ENCODE measurements at regions not wholly inside any gene's neighbourhood (a gene's known extent, or its start where the extent isn't known, plus 50 kb on each side); places are given as distances from the start of the nearest gene placed in this dataset.
"Not testable (repeated sequence)": the region's sequence is repeated elsewhere in the genome, so short reads cannot be mapped to it uniquely, and the experiment has no call there.

DNA sequence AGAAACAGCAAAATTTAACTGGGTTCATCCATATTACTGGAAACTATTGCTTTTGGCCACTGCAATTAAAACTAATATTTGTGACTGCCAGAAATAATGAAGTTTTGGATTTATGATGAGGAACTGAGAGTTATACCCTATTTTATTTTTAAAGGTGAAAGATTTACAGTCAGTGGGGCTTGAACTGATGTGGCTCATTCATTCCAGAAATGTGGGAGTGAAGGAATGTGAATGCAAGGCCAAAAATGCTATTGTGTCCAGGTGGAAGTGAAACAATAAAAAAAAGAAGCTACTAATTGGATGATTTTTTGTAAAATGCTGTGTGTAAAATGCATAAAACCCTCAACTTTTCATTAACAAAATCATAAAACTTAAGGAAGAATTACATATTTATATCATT is 491.9 kb downstream of the COL12A1 start:
- Histone ChIP-seq H3K27ac (no peak overlapping the region), H3K36me3 (no peaks in the 10 kb centered on the region), H3K9me3 (no peaks in the 10 kb centered on the region), H3K4me3 (no peak overlapping the region), H3K4me1 (no peaks in the 10 kb centered on the region), H3K27me3 (no peaks in the 10 kb centered on the region)
- no peak for TF ChIP-seq CTCF (IDR thresholded peaks at IDR 0.05)
- no peak for TF ChIP-seq POLR2A (IDR thresholded peaks at IDR 0.05)
- intact Hi-C loops (cut with DNase I) = no loop called here
- DNase-seq = no peak

DNA sequence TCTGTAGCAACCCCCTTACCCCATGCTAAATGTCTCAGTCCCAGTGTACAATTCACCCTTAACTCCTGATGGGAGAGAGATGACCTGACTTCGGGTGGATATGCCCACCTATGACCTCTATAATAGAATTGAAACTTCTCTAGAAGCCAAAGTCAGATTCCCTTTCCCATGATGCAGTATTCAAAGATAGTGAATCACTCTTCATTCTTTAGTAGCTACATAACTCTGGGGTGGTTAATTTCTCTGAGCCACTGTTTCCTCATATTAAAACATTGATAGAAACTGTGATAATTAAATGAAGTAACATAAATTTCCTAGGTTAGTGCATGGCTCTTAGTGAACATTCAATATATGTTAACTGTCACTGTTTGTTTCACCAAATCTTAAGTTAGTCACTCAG is 500.4 kb downstream of the COL12A1 start:
- TF ChIP-seq POLR2A (IDR thresholded peaks at IDR 0.05) = no peak
- no peak for TF ChIP-seq CTCF (IDR thresholded peaks at IDR 0.05)
- 47 to 65% methylated on average over 1 of the region's 1 CpG for WGBS, 2 donors
- no peaks in the 10 kb centered on the region for H3K4me1 ChIP-seq
- H3K36me3 ChIP-seq = no peaks in the 10 kb centered on the region
- DNase-seq = no peak
- no peaks in the 10 kb centered on the region for H3K9me3 ChIP-seq
- intact Hi-C loops (cut with DNase I) = no loop called here
- no peaks in the 10 kb centered on the region for H3K27me3 ChIP-seq
- H3K27ac ChIP-seq = no peak overlapping the region
- H3K4me3 ChIP-seq = no peak overlapping the region

DNA sequence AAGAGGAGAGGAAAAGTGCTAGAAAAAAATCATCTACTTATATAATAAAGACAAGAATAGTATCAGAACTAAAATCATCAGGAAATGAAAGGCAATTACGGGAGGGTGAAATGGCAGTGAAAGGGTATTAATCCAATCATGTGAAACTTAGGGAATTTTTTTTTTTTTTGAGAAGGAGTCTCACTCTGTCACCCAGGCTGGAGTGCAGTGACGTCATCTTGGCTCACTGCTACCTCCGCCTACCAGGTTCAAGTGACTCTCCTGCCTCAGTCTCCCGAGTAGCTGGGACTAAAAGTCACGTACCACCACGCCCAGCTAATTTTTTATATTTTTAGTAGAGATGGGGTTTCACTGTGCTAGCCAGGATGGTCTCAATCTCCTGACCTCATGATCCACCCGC is 501.3 kb downstream of the COL12A1 start:
- H3K4me3 ChIP-seq; H3K4me1 ChIP-seq; H3K9me3 ChIP-seq; intact Hi-C loops (cut with DNase I); H3K27ac ChIP-seq; H3K36me3 ChIP-seq; H3K27me3 ChIP-seq; DNase-seq: not testable (repeated sequence)
- 70 to 85% methylated on average over 7 of the region's 7 CpGs for WGBS, 2 donors

DNA sequence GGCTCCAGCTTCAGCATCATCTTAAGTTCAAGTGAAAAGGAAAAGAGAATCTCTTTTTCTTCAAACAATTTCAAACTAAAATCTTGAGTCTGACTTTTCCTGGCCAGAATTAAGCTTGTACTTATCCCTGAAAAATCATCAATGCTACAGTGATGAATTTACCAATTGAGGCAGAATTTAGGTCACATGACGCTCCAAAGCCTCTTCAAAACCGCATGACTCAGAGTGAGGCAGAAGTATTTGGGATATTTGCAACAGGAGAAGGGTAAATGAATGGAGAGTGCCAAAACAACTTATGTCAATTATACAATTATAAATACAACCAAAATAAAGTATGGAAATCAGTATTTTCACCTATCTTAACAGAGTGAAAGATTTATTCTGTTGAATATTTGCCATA is 515.5 kb downstream of the COL12A1 start:
- H3K36me3 ChIP-seq = no peaks in the 10 kb centered on the region
- no peak overlapping the region for H3K27ac ChIP-seq
- WGBS, 2 donors = 73 to 80% methylated on average over 2 of the region's 2 CpGs
- no peaks in the 10 kb centered on the region for H3K9me3 ChIP-seq
- no peak for DNase-seq
- TF ChIP-seq POLR2A (IDR thresholded peaks at IDR 0.05) = no peak
- TF ChIP-seq CTCF (IDR thresholded peaks at IDR 0.05) = no peak
- H3K27me3 ChIP-seq = no peaks in the 10 kb centered on the region
- no peaks in the 10 kb centered on the region for H3K4me1 ChIP-seq
- intact Hi-C loops (cut with DNase I) = no loop called here
- H3K4me3 ChIP-seq = no peak overlapping the region

DNA sequence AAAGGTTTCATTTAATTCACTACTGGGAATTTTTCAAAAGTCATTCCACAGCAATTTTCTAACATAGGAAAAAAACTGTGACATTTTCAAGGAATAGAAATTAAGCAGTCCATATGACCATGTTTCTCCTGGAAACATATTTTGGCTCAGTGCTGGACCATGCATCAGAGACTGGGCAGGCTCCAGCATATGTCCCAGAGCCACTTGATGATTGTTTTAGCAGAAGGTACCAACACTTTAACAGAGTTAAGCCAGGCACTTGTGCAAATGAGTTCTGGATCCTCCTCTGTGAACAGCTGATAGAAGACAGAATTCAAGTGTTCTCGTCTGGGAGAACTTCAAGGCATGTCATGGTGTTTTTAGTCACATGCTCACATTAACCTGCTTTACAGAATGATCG is 516.3 kb downstream of the COL12A1 start:
- Histone ChIP-seq H3K9me3 (no peaks in the 10 kb centered on the region), H3K36me3 (no peaks in the 10 kb centered on the region), H3K4me3 (no peak overlapping the region), H3K4me1 (no peaks in the 10 kb centered on the region), H3K27ac (no peak overlapping the region), H3K27me3 (no peaks in the 10 kb centered on the region)
- DNase-seq = no peak
- WGBS, 2 donors = 64 to 85% methylated on average over 2 of the region's 2 CpGs
- intact Hi-C loops (cut with DNase I) = no loop called here
- TF ChIP-seq CTCF (IDR thresholded peaks at IDR 0.05) (no peak), POLR2A (IDR thresholded peaks at IDR 0.05) (no peak)

DNA sequence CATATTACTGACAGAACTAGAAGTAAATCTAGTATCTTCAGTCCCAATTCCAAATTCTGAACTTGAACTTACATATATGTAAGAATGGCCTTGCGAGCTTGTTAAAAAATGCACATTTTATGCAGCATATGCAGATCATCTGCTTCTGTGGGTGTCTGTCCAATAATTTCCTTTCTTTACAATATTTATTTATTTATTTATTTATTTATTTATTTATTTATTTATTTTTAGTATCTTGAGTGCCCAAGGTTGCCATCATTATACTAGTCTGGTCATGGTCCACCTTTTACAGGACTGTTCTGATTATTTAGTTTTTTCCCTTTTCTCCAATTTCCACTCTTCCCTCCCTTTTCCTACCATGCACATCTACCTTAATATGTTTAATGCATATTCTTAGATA is 528.4 kb downstream of the COL12A1 start:
- intact Hi-C loops (cut with DNase I) = no loop called here
- DNase-seq = no peak
- Histone ChIP-seq H3K36me3 (no peaks in the 10 kb centered on the region), H3K4me3 (no peak overlapping the region), H3K27me3 (no peaks in the 10 kb centered on the region), H3K4me1 (no peaks in the 10 kb centered on the region), H3K27ac (no peak overlapping the region), H3K9me3 (no peaks in the 10 kb centered on the region)
- 0 to 47% methylated on average over 1 of the region's 1 CpG for WGBS, 2 donors
- no peak for TF ChIP-seq POLR2A (IDR thresholded peaks at IDR 0.05)
- TF ChIP-seq CTCF (IDR thresholded peaks at IDR 0.05) = no peak
